HG02885 (cell line): ENCODE measurements at regions not wholly inside any gene's neighbourhood (a gene's known extent, or its start where the extent isn't known, plus 50 kb on each side); places are given as distances from the start of the nearest gene placed in this dataset.

Experiments used
- ATAC-seq: cut with Tn5 transposase; IDR thresholded peaks from one replicate; pipeline ENCODE4 v1.9.1; 2021; ENCODE audit warnings: mild to moderate bottlenecking; ENCODE audit not compliant: unreplicated experiment, poor library complexity

DNA sequence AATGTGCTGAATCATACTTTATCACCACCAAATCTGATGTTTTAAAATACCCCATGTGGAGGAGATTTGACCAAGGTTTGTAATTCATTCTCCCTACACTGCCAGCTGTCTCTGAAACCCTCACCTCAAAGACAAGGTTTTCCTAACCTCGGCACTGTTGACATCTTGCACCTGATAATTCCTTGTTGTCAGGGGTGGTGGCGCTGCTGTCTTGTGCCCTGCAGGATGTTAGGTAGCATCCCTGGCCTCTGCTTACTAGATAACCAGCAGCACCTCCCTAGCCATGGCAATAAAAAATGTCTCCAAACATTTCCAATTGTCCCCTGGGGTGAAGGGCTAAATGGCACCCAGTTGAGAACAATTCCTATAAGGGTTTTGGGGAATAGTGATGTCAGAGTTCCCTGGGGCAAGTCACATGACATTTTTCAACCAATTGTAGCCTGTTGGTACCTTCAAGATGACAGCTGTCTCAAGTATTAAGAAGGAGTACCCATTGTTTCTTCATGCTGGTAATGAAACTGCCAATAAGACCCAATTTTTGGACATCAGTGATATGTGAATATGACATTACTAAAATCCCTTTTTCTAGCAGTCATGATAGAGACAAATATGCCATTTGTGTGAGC lies 160.6 kb upstream of the PLCXD3 start:
- ATAC-seq: no peak

DNA sequence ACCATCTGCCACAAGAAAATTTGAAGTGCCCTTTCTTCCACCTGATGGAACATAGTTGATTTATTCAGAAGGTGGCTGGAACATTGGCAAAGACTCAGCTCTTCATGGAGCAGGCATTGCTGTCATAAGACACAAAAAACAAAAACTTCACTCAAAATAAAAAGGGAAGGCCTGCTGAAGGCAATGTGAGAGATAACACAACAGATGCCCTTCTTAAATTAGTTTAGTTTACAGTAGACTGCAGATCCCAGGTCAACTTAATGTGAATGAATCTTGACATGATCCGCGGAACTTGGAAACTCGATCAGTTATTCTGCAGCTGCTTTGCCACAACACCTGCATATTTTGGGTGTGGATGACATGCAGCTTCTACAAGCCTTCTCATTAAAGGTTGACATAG lies 159.8 kb upstream of the PLCXD3 start:
- ATAC-seq: no peak

DNA sequence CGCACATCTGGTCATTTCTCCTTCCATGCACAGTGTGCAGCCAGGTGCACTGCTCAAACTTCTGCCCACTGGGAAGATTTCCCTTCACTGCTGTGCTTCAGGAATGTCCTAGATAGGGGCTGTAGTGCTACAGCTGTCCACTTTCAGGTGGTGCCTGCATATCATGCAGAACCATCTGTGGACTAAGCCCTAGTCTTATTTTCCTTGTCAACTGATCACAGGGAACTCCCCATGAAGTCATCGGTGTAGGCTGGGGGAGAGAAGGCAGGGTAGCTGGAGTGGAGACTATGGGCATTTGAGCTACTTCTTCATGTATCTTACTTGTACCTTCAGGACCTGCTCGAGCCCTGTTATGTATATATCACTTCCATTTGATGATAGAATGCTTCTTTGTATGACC lies 150.9 kb upstream of the PLCXD3 start:
- ATAC-seq: no peak

DNA sequence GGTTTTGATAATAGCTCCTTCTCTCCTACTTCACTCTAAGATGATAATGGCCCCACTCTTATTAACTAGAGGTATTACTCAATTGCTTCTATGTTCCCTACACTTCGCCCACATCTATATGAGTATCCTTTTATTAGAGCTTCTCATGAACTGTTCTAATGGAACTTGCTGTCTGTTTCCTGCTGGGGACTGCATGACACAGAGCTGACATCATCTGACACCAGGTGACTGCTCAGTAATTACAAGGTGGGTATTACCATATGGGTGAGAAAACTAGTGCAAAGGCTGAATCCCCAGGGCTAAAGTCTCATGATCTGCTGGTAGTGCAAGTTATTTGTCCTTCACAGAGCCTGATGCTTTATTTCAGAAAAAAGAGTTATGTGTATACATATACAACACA lies 146.2 kb upstream of the PLCXD3 start:
- no peak for ATAC-seq

DNA sequence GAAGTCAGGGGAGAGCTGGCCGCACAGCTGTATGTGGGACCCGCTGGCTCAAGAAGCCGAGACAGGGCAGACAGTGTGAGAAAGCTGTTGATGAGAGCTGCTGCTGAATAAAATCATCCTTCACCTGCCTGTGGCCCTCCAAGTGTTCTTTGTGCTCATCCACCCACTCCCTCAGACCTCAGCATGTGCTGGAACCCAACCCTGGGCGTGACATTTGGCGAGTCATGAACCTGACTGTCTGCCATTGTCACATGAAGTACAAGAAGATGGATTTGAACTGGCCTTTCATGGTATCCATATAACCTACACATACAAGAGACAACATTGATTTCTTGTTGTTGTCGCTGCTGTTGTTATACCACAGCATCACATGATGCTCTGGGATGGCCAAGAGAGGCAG lies 139.7 kb upstream of the PLCXD3 start:
- ATAC-seq: no peak

DNA sequence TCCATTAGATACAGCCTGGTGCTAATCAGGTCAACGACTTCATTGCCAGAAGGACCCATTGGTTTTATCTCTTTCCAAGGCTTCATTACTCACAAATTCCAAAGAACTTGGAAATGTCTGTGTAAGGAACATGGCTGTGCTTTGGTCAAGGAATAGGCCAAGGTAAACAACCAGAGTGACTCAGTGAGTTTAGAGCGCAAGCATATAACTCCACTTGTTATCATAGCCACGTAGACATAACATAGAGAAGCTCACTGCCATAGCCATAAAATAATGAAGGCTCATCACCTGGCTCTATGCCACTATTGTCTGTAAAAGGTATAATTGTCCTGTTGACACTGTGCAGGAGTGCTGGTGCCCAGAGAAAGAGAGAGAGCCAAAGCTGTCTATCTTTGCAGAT lies 139.3 kb upstream of the PLCXD3 start:
- no peak for ATAC-seq

DNA sequence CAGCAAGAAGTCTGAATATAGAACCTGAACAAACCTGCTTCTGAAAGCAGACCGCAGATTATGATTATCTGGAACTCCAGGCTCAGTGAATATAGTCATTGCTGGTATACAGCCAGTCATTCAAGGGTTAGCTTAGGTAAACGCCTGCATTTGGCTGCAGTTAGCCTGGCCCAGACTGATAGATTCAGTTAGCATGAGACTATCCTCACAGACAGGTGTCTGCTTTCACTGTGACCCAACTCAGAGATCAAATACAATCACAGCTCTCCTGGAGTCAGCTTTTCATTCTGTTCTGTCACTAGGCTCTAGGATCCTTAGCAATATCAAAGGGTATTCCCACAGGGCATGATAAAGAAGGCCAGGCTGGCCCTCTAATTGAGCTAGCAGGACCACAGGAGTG lies 138.6 kb upstream of the PLCXD3 start:
- no peak for ATAC-seq

DNA sequence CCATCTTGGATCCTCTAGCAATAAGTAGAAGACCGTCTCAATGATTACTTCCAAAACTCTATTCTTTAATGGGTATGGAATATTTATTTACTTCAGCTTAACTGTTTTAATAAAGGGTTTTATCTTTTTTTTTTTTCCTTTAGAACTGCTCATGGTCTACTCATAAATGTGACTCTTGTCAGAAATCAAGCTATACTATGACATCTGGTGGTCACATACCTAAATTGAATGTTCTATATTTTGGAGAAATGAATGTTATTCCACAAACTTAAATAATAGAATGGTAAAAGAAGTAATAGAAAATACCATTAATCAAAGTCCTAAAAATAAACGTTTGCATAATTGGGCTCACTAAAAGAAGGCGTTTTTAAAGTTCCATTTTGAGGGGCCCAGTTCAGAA lies 131.2 kb upstream of the PLCXD3 start:
- no peak for ATAC-seq

DNA sequence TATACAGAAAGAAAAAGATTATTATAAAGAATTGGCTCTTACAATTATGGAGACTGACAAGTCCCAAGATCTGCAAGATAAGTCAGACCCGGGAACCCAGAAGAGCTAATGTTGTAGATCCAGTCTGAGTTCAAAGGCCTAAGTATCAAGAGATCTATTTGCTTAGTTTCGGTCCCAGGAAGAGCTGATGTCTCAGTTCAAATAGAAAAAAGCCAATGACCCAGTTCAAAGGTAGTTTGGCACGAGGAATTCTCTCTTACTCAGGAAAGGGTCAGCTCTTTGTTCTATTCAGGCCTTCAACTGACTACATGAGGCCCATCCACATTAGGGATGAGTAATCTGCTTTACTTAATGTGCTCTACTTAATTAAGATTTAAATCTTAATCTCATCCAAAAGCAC lies 128.3 kb upstream of the PLCXD3 start:
- ATAC-seq: no peak

DNA sequence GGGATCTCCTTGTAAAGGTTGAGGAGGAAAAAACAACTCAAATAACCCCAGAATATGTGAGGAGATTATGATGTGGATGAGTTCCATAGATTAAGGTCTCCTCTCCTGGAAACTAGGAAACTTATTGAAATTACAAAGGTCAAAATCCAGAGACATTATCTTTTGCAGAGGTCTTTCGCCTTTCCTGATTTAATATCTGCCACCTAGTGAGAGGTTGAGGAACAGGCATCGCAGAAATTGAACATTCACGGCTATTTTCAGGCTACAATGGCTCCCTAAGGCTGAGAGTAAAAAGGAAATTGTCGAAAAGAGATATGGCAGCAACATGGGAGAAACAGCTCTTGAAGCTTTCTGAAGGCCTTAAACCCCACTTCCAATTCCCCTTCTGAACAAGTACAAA lies 127.5 kb upstream of the PLCXD3 start:
- ATAC-seq: peak; percentile 41

DNA sequence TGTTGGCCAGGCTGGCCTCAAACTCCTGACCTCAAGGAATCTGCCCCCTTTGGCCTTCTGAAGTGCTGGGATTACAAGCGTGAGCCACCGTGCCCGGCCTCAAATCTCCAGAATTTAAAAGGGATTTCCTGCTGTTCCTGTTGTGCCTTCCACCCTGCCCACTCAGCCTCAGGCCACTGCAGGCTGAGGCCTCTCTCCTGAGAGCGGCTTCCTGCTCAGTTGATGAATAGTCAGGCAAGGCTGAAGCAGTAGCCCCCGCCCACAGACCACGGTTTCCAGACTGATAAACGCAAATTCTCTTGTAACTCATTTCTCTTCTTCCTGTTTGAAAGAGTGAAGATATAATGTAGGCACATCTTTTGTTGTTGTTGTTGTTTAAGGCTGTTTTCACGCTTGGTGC lies 127.0 kb upstream of the PLCXD3 start:
- peak; percentile 41 for ATAC-seq

DNA sequence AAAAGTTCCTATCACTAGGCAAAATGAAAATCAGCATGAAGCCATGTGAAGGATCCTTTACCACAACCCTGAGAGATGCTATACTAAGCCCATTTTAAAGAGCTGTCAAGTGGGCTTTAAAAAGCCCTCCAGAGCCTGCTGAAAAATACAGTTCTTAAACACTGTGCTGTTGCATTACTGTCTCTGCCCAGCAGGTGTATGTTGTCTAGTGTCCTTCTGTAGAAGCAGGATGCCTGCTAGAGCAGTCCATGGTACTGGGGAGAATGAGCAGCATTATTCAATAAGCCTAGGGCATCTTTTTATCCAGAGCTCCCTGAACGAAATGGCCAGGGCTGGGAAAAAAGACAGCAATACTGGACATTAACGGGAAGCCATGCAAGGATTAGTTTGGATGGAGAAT lies 126.2 kb upstream of the PLCXD3 start:
- ATAC-seq: peak; percentile 90

DNA sequence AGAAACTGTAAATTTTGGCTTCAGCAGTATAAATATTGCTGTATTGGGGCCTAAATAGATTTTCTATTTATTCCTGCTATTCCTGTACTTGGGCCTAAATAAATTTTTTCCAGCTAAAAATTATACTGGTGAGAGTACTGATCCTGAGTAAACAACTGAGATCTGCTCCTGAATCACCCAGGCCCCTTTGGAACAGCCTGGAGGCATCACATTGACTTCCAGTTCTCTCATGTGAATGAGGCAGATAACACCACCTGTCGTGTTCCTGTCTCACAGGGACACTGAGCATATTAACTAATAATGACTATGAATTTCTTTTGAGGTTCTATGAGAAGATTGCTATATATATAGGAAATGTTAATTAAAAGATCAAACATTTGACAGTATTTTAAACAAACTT lies 119.5 kb upstream of the PLCXD3 start:
- no peak for ATAC-seq

DNA sequence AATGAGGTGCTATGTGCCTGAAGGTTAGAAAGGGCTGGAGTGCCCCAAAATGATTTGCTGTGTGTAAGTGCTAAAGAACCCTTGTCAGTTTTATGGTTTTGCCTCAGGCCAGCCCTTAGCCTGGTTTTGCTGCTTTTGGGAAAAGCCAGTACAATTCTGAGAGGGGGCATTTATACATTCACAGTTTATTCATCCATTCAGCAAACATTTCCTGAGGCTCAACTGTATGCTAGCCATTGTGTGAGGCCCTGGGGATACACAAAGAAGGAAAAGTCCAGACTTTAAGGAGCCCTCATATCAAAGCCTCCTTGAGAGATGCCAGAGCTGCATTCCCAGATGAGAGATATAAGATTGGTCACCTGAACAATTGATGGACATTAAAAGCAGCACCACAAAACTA lies 115.2 kb upstream of the PLCXD3 start:
- ATAC-seq: no peak

DNA sequence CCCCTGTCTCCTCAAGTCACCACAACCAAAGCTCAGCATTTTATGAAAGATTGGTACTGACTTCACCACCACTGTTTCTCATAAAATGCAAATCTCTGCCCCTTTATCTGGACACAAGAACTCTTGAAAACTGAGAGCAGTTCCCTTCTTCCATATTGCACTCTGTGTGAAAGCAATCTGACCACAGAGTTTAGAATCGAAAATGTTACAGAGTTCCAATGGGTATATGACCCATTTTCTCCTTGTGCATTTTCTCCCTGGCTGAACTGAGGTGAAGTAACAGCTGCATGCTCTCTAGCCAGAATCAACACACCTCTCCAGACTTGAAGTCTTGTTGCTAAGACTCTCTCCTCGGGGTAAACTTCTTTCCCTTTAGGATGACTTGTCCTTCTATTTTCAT lies 111.0 kb upstream of the PLCXD3 start:
- no peak for ATAC-seq

DNA sequence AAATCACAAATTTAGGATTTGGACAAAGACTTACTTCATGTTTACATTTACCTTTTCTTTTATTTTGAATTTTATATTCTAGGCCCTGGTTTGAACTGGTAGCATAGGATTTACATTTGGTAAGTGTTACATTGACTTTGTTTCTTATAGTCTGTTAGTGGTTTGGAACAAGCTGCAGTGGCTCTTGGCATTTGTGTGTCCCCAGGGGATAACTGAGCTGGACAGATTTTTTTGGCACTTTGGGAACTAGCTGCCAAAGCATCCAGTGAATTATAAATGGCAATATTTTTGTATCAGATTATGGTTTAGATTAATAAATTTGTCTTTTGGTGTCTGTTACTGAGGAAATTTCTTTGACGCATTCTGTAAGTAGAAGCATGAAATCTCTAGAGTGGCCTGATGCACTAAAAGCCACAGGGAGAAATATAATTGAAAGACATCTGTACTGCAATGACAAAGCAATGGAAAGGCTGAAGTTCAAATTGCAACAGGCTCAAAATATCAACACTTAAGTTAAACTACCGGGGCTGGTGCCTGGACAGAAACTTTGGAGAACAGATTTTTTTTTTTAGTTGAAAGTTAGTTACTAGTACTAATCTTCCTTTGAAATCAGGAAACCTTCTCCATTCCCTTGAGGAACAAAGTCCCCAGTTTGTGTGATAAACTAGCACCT lies 107.6 kb upstream of the PLCXD3 start:
- no peak for ATAC-seq

DNA sequence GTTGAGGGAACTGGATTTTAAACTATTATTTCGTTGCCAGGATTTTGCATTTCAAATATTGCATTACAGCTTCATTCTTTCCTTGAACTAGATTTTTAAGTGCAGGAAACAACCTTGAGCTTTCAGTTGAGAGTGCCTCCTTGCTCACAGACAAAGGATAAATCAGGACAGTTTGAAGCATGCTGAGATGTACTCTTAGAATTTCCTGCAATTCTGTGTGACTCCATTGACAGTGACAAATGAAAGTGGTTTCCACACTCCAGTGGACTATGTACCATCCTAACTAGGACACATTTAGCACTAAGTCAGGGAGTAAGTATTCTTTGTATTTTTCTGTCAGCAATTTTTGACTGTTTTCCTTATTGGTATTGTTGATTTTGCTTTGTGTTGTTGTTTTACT lies 100.0 kb upstream of the PLCXD3 start:
- no peak for ATAC-seq

DNA sequence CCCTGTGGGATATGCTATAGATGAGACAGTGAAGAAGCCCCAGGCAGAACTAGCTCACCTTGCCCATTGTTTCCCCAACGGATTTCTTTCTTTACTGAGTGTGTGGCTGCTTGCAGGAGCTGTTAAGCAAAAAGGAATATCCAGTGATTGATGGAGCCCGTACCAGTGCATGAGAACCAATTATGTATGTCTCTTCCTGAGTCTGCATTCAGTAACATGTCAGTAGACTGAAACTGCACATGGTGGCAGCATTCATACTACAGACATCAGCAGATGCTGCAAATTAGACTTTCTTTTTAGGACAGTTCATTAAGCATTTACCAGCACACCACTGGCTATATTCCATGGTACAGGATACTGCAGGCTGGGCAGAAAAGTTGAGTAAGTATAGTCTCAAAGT lies 90.3 kb upstream of the PLCXD3 start:
- ATAC-seq: no peak

DNA sequence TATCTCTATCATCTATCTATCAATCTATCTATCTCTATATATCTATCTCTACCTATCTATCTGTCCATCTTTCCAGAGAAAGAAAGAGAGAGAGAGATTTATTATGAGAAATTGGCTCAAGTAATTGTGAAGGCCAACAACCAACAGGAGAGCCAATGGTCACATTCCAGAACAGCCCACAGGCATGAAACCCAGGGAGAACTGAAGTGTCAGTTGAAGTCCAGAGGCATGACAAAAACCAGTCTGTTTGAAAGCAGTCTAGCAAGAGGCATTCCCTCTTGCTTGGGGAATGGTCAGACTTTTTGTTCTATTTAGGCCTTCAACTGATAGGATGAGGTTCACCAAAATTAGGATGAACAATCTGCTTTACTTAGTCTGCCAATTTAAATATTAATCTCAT lies 87.6 kb upstream of the PLCXD3 start:
- no peak for ATAC-seq

DNA sequence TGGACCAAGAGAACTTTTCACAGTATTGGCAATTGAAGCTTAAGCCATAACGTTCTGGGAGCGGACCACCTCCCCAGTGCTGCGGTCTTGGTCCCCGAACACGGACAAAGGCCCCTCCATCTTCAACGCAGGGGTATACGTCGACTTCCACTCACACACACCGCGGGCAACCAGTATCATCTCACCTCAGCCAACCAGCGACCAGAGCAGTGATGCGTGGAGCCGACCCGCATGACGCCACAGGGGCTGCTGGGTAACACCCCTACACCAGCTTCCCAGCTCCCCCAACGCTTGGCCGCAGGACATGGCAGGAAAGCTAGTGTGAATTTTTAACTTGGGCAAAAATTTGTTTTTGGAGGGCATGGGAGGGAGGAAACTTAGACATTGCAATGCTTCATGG lies 77.3 kb upstream of the PLCXD3 start:
- ATAC-seq: no peak

DNA sequence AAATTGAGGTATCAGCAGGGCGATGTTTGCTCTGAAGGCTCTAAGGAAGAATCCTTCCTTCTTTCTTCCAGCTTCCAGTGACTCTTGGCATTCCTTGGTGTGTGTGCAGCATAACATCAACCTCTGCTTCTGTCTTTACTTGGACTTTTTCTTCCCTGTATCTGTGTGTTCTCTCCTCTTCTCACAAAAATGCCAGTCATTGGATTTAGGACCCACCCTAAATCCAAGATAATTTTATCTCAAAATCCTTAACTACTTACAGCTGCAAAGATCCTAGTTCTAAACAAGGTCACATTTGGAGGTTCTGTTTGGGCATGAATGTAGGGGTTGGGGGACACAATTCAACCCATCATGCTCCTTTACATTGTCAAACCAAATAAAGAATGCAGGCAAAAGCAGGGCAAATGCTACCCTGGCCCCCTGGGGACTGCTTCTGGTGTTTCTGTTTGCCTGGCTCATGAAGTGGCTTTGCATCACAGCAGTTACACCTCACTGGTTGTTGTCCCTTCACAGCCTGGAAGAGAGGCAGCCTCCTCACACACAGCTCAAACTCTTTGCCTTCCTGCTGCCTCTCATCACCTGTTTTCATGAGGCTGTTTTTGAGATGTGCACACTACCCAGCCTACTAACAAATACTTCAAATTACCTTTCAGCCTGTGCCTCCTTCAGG lies 64.8 kb upstream of the PLCXD3 start:
- ATAC-seq: no peak

DNA sequence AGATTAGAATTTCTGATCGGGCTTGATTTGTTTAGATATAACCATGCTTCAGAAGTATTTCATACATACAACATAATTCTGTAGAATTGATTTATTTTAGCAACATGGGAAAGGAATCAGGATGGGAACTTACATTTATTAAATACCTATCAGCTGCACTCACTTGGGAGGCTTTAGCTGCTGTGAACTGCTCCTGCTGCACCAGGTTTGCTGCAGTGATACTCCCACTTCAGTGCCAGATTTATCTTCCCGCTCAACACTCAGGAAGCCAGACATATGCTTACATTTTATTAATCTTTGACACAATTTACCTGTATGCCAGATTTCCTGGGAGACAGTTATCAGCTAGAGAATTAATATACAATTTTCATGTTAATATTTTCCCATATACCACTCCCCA lies 64.0 kb upstream of the PLCXD3 start:
- no peak for ATAC-seq
